ENCODE measurements at regions not wholly inside any gene's neighbourhood (a gene's known extent, or its start where the extent isn't known, plus 50 kb on each side); places are given as distances from the start of the nearest gene placed in this dataset.

- Histone ChIP-seq H3K79me2 (ENCODE audit: control insufficient read depth, insufficient read depth, low read length) (no peaks in the 10 kb centered on the region), H3K4me3 (no peak overlapping the region), H3K4me1 (replicated peaks in 1 of 2; ENCODE audit: control insufficient read depth in 2 of 2, insufficient read depth in 2 of 2, low read length in 2 of 2) (no peaks in the 10 kb centered on the region), H3K27me3 (ENCODE audit: control insufficient read depth in 2 of 2, insufficient read depth in 2 of 2, low read length in 2 of 2) (no peaks in the 10 kb centered on the region), H3K9ac (ENCODE audit: insufficient read depth in 1 of 2, low read depth in 2 of 2, low read length in 2 of 2) (no peak overlapping the region), H4K20me1 (replicated peaks; ENCODE audit: control insufficient read depth, insufficient read depth, low read length) (no peaks in the 10 kb centered on the region), H2AFZ (ENCODE audit: low read depth, low read length) (no peak overlapping the region), H3K9me3 (replicated peaks; ENCODE audit: control insufficient read depth, insufficient read depth, low read depth, low read length) (peaks cover 6% of the 10 kb centered on the region), H3K36me3 (ENCODE audit: control insufficient read depth, insufficient read depth, low read length) (no peaks in the 10 kb centered on the region), H3K9me1 (ENCODE audit: control insufficient read depth, insufficient read depth, low read length) (no peaks in the 10 kb centered on the region), H3K27ac (ENCODE audit: extremely low read depth, low read depth, low read length) (no peak overlapping the region), H3K4me2 (ENCODE audit: insufficient read depth, low read length) (no peak overlapping the region)
- intact Hi-C loops (cut with micrococcal nuclease) (no loop called here), in situ Hi-C loops (cut with MboI) (no loop called here)
- under 1% methylated on average over 7 of the region's 7 CpGs for WGBS (ENCODE audit: insufficient coverage, low coverage, missing lambda C conversion rate)
- POLR2A ChIA-PET = no interaction called here
- no peak for TF ChIP-seq ELF2 (CRISPR knock-in tag; IDR thresholded peaks at IDR 0.05)
- TF ChIP-seq ZNF668 (CRISPR knock-in tag; IDR thresholded peaks at IDR 0.05) = no peak
- no peak for TF ChIP-seq ZNF282 (CRISPR knock-in tag; IDR thresholded peaks at IDR 0.05)
- TF ChIP-seq ESRRB (CRISPR knock-in tag; IDR thresholded peaks at IDR 0.05; ENCODE audit: borderline replicate concordance) = no peak
- no peak for TF ChIP-seq STAT5A (IDR thresholded peaks at IDR 0.05; ENCODE audit: borderline replicate concordance, low read length)
- no peak for TF ChIP-seq THAP12 (CRISPR knock-in tag; IDR thresholded peaks at IDR 0.05)
- no peak for TF ChIP-seq TCF7L2 (IDR thresholded peaks at IDR 0.05; ENCODE audit: low read depth, low read length)
- no peak for TF ChIP-seq RAD21 (CRISPR knock-in tag; conservative IDR thresholded peaks at IDR 0.05 in 1 of 2, IDR thresholded peaks at IDR 0.05 in 1 of 2)
- no peak for TF ChIP-seq CREB3L1 (IDR thresholded peaks at IDR 0.05; ENCODE audit: borderline replicate concordance, low read depth)
- TF ChIP-seq ZFP36 (IDR thresholded peaks at IDR 0.05; ENCODE audit: low read depth, low read length, partially characterized antibody) = no peak
- no peak for TF ChIP-seq JUND (IDR thresholded peaks at IDR 0.05; ENCODE audit: borderline replicate concordance, low read depth, low read length)
- TF ChIP-seq JUND (tag; IDR thresholded peaks at IDR 0.05; ENCODE audit: borderline replicate concordance, low read depth, low read length) = no peak
- no peak for TF ChIP-seq USF1 (CRISPR knock-in tag; IDR thresholded peaks at IDR 0.05)
- no peak for TF ChIP-seq ZNF140 (CRISPR knock-in tag; IDR thresholded peaks at IDR 0.05)
- TF ChIP-seq CTCFL (IDR thresholded peaks at IDR 0.05; ENCODE audit: borderline replicate concordance, insufficient read depth, low read depth, low read length, poor library complexity, severe bottlenecking) = no peak
- TF ChIP-seq FOXK1 (CRISPR knock-in tag; IDR thresholded peaks at IDR 0.05; ENCODE audit: borderline replicate concordance) = no peak
- ATAC-seq (no peak), DNase-seq (ENCODE audit: extremely low read depth in 1 of 4, low spot score in 3 of 4) (no peak), FAIRE-seq (no peak)
- BruUV-seq (replicated peaks) = no TSS peak
- CTCF ChIA-PET (ENCODE audit: low intra/inter-chr PET ratio) = no interaction called here
These were observed 140.2 kb upstream of the FGGY start for GRCh38 chr1:59156526-59157199.
